ENCODE measurements at regions not wholly inside any gene's neighbourhood (a gene's known extent, or its start where the extent isn't known, plus 50 kb on each side); places are given as distances from the start of the nearest gene placed in this dataset.
A peak's percentile ranks its signal among the peaks of the same experiment; 100 is the strongest.
"Not testable (repeated sequence)": the region's sequence is repeated elsewhere in the genome, so short reads cannot be mapped to it uniquely, and the experiment has no call there.

- H3K9me3 ChIP-seq (ENCODE audit: insufficient read depth, low read depth, low read length); H3K4me1 ChIP-seq (ENCODE audit: insufficient read depth, low read length); H3K36me3 ChIP-seq (ENCODE audit: insufficient read depth, low read length); H3K27ac ChIP-seq (ENCODE audit: low read depth, low read length); H3K9ac ChIP-seq (ENCODE audit: low read depth, low read length): not testable (repeated sequence)
- peaks cover 18% of the 10 kb centered on the region for H3K27me3 ChIP-seq (ENCODE audit: insufficient read depth, low read length)
- peak overlapping the region; percentile 37 for H3K4me3 ChIP-seq (ENCODE audit: low read length)
- WGBS, result 0% methylated on average over 12 of the region's 32 CpGs
These were observed 60.3 kb downstream of the GOLGA8K start for GRCh38 chr15:32342772-32343199.

- H3K36me3 ChIP-seq (ENCODE audit: insufficient read depth, low read length); H3K4me3 ChIP-seq (ENCODE audit: low read length); H3K9ac ChIP-seq (ENCODE audit: low read depth, low read length); H3K27ac ChIP-seq (ENCODE audit: low read depth, low read length); H3K9me3 ChIP-seq (ENCODE audit: insufficient read depth, low read depth, low read length); H3K4me1 ChIP-seq (ENCODE audit: insufficient read depth, low read length): not testable (repeated sequence)
- H3K27me3 ChIP-seq (ENCODE audit: insufficient read depth, low read length), result peaks cover 18% of the 10 kb centered on the region
- no CpG with 5 or more reads among the region's 39 CpGs for WGBS
These were observed 60.8 kb downstream of the GOLGA8K start for GRCh38 chr15:32342268-32342667.

- H3K27ac ChIP-seq (ENCODE audit: low read depth, low read length); H3K9me3 ChIP-seq (ENCODE audit: insufficient read depth, low read depth, low read length); H3K9ac ChIP-seq (ENCODE audit: low read depth, low read length); H3K4me3 ChIP-seq (ENCODE audit: low read length); H3K4me1 ChIP-seq (ENCODE audit: insufficient read depth, low read length); H3K36me3 ChIP-seq (ENCODE audit: insufficient read depth, low read length): not testable (repeated sequence)
- peaks cover 13% of the 10 kb centered on the region for H3K27me3 ChIP-seq (ENCODE audit: insufficient read depth, low read length)
- 33% methylated on average over 7 of the region's 12 CpGs for WGBS
These were observed 61.6 kb downstream of the GOLGA8K start for GRCh38 chr15:32341530-32341929.

GRCh38 chr15:32336804-32337203 lies 66.3 kb downstream of the GOLGA8K start:
- not testable (repeated sequence) for H3K9me3 ChIP-seq (ENCODE audit: insufficient read depth, low read depth, low read length); H3K4me1 ChIP-seq (ENCODE audit: insufficient read depth, low read length); H3K4me3 ChIP-seq (ENCODE audit: low read length); H3K27ac ChIP-seq (ENCODE audit: low read depth, low read length); H3K9ac ChIP-seq (ENCODE audit: low read depth, low read length); H3K36me3 ChIP-seq (ENCODE audit: insufficient read depth, low read length); H3K27me3 ChIP-seq (ENCODE audit: insufficient read depth, low read length)
- no CpG with 5 or more reads among the region's 3 CpGs for WGBS

GRCh38 chr15:32323353-32323752 lies 79.7 kb downstream of the GOLGA8K start:
- H3K27me3 ChIP-seq (ENCODE audit: insufficient read depth, low read length); H3K4me1 ChIP-seq (ENCODE audit: insufficient read depth, low read length); H3K4me3 ChIP-seq (ENCODE audit: low read length); H3K27ac ChIP-seq (ENCODE audit: low read depth, low read length); H3K9me3 ChIP-seq (ENCODE audit: insufficient read depth, low read depth, low read length); H3K9ac ChIP-seq (ENCODE audit: low read depth, low read length); H3K36me3 ChIP-seq (ENCODE audit: insufficient read depth, low read length): not testable (repeated sequence)
- 89% methylated on average over 3 of the region's 4 CpGs for WGBS

GRCh38 chr15:32319247-32319646 lies 83.8 kb downstream of the GOLGA8K start:
- H3K36me3 ChIP-seq (ENCODE audit: insufficient read depth, low read length); H3K4me3 ChIP-seq (ENCODE audit: low read length); H3K9ac ChIP-seq (ENCODE audit: low read depth, low read length); H3K9me3 ChIP-seq (ENCODE audit: insufficient read depth, low read depth, low read length); H3K27ac ChIP-seq (ENCODE audit: low read depth, low read length); H3K27me3 ChIP-seq (ENCODE audit: insufficient read depth, low read length); H3K4me1 ChIP-seq (ENCODE audit: insufficient read depth, low read length): not testable (repeated sequence)
- whole genome bisulfite sequencing, result 17% methylated on average over 1 of the region's 3 CpGs

GRCh38 chr15:32316482-32316881 lies 86.6 kb downstream of the GOLGA8K start:
- not testable (repeated sequence) for H3K4me3 ChIP-seq (ENCODE audit: low read length); H3K36me3 ChIP-seq (ENCODE audit: insufficient read depth, low read length); H3K4me1 ChIP-seq (ENCODE audit: insufficient read depth, low read length); H3K27ac ChIP-seq (ENCODE audit: low read depth, low read length); H3K9me3 ChIP-seq (ENCODE audit: insufficient read depth, low read depth, low read length); H3K9ac ChIP-seq (ENCODE audit: low read depth, low read length)
- H3K27me3 ChIP-seq (ENCODE audit: insufficient read depth, low read length), result peaks cover 19% of the 10 kb centered on the region
- no CpG with 5 or more reads among the region's 4 CpGs for WGBS

GRCh38 chr15:32315079-32315939 lies 87.8 kb downstream of the GOLGA8K start:
- peaks cover 19% of the 10 kb centered on the region for H3K27me3 ChIP-seq (ENCODE audit: insufficient read depth, low read length)
- WGBS, result 2% methylated on average over 10 of the region's 91 CpGs
- not testable (repeated sequence) for H3K9ac ChIP-seq (ENCODE audit: low read depth, low read length); H3K4me3 ChIP-seq (ENCODE audit: low read length); H3K9me3 ChIP-seq (ENCODE audit: insufficient read depth, low read depth, low read length); H3K4me1 ChIP-seq (ENCODE audit: insufficient read depth, low read length); H3K27ac ChIP-seq (ENCODE audit: low read depth, low read length); H3K36me3 ChIP-seq (ENCODE audit: insufficient read depth, low read length)

- H3K27ac ChIP-seq (ENCODE audit: low read depth, low read length); H3K4me3 ChIP-seq (ENCODE audit: low read length); H3K36me3 ChIP-seq (ENCODE audit: insufficient read depth, low read length); H3K9me3 ChIP-seq (ENCODE audit: insufficient read depth, low read depth, low read length); H3K4me1 ChIP-seq (ENCODE audit: insufficient read depth, low read length); H3K9ac ChIP-seq (ENCODE audit: low read depth, low read length): not testable (repeated sequence)
- 58% methylated on average over 42 of the region's 77 CpGs for WGBS
- peaks cover 19% of the 10 kb centered on the region for H3K27me3 ChIP-seq (ENCODE audit: insufficient read depth, low read length)
These were observed 89.5 kb downstream of the GOLGA8K start for GRCh38 chr15:32313446-32314209.

GRCh38 chr15:32312721-32313120 lies 90.4 kb downstream of the GOLGA8K start:
- not testable (repeated sequence) for H3K36me3 ChIP-seq (ENCODE audit: insufficient read depth, low read length); H3K4me3 ChIP-seq (ENCODE audit: low read length); H3K4me1 ChIP-seq (ENCODE audit: insufficient read depth, low read length); H3K9me3 ChIP-seq (ENCODE audit: insufficient read depth, low read depth, low read length); H3K27ac ChIP-seq (ENCODE audit: low read depth, low read length); H3K9ac ChIP-seq (ENCODE audit: low read depth, low read length)
- H3K27me3 ChIP-seq (ENCODE audit: insufficient read depth, low read length), result peaks cover 19% of the 10 kb centered on the region
- WGBS, result 15% methylated on average over 18 of the region's 37 CpGs

GRCh38 chr15:32307592-32307991 lies 95.5 kb downstream of the GOLGA8K start:
- not testable (repeated sequence) for H3K27ac ChIP-seq (ENCODE audit: low read depth, low read length); H3K36me3 ChIP-seq (ENCODE audit: insufficient read depth, low read length); H3K9ac ChIP-seq (ENCODE audit: low read depth, low read length); H3K27me3 ChIP-seq (ENCODE audit: insufficient read depth, low read length); H3K9me3 ChIP-seq (ENCODE audit: insufficient read depth, low read depth, low read length); H3K4me3 ChIP-seq (ENCODE audit: low read length); H3K4me1 ChIP-seq (ENCODE audit: insufficient read depth, low read length)
- WGBS, result 100% methylated on average over 2 of the region's 5 CpGs

Data from HUES64 (cell line).